Spleen (tissue), 11 donors: ENCODE measurements at regions not wholly inside any gene's neighbourhood (a gene's known extent, or its start where the extent isn't known, plus 50 kb on each side); places are given as distances from the start of the nearest gene placed in this dataset.
"Not testable (repeated sequence)": the region's sequence is repeated elsewhere in the genome, so short reads cannot be mapped to it uniquely, and the experiment has no call there.

Source experiments
- DNase-seq: peaks from one replicate; pipeline ENCODE4 v3.0.0-alpha.2; 2020
- H3K27ac ChIP-seq, 8 donors: fragments of 200-600 bp; sonication (generic) in 7 of 8; 1 replicate in 4 of 8; 2 replicates in 4 of 8; pipeline versions ENCODE4 v1.5.0 to v1.8.0; 2016 to 2021; ENCODE audit warnings: inconsistent platforms in 4 of 8, mild to moderate bottlenecking in 4 of 8, moderate library complexity in 1 of 8
- H3K27me3 ChIP-seq, 7 donors: fragments of 200-600 bp; sonication (generic) in 6 of 7; replicated peaks in 1 of 7; 1 replicate in 4 of 7; 2 replicates in 3 of 7; pipeline versions ENCODE4 v1.5.0 to v1.8.0; 2016 to 2021; ENCODE audit warnings: inconsistent platforms in 3 of 7, mild to moderate bottlenecking in 1 of 7
- H3K36me3 ChIP-seq, 6 donors: fragments of 200-600 bp; sonication (generic) in 5 of 6; 1 replicate in 4 of 6; 2 replicates in 2 of 6; pipeline versions ENCODE4 v1.5.0 to v1.8.0; 2016 to 2021; ENCODE audit warnings: inconsistent platforms in 2 of 6
- H3K4me1 ChIP-seq, 6 donors: fragments of 200-600 bp; sonication (generic) in 5 of 6; 1 replicate in 3 of 6; 2 replicates in 3 of 6; pipeline versions ENCODE4 v1.5.0 to v1.8.0; 2016 to 2021; ENCODE audit warnings: inconsistent platforms in 3 of 6
- H3K4me3 ChIP-seq, 8 donors: fragments of 200-600 bp; sonication (generic) in 7 of 8; 1 replicate in 4 of 8; 2 replicates in 4 of 8; pipeline versions ENCODE4 v1.5.0 to v1.8.0; 2016 to 2021; ENCODE audit warnings: inconsistent platforms in 4 of 8, mild to moderate bottlenecking in 4 of 8, moderate library complexity in 2 of 8
- H3K9me3 ChIP-seq, 8 donors: fragments of 200-600 bp; sonication (generic) in 7 of 8; 1 replicate in 4 of 8; 2 replicates in 4 of 8; pipeline versions ENCODE4 v1.5.0 to v1.8.0; 2016 to 2021; ENCODE audit warnings: inconsistent platforms in 4 of 8
- CTCF ChIP-seq, 11 experiments: fragments of 200-600 bp in 7 of 11; fragments of 450-650 bp in 4 of 11; sonication (generic) in 4 of 11; IDR thresholded peaks in 8 of 11; conservative IDR thresholded peaks in 3 of 11; 1 replicate in 7 of 11; 2 replicates in 4 of 11; pipeline versions ENCODE4 v1.4.0 to v1.8.0; 2016 to 2021; ENCODE audit warnings: antibody characterized with exemption in 11 of 11, inconsistent platforms in 4 of 11, mild to moderate bottlenecking in 1 of 11
- POLR2A ChIP-seq, 3 donors: fragments of 450-650 bp; IDR thresholded peaks; one replicate each; pipeline ENCODE4 v1.5.1; 2017; ENCODE audit warnings: antibody characterized with exemption in 3 of 3, mild to moderate bottlenecking in 1 of 3
- POLR2AphosphoS5 ChIP-seq, 3 donors: sonication (generic); formaldehyde crosslinking; IDR thresholded peaks; one replicate each; pipeline ENCODE4 v1.5.1; 2017; ENCODE audit warnings: antibody characterized with exemption in 3 of 3
- WGBS, 5 donors: extraction: QIAGEN DNeasy Blood & Tissue Kit in 3 of 5; methylation state at CpG; one replicate each; pipeline versions ENCODE4 v1.1.5 to v1.1.7; 2013 to 2018; 5-methylcytosine and 5-hydroxymethylcytosine counted together
- intact Hi-C: fragments of 100-400 bp; cut with DNase I; formaldehyde crosslinking; loops from one replicate; pipeline ENCODE4 v1.15.0; 2023; ENCODE audit warnings: low total_unique reads
- donor health status: healthy with polysubstance abuse.
- donor health status: DM: no; HTN: no; CAD: no; lungs with moderate emphysema.
- donor health status: DM: no; HTN: no; CAD: no.
- donor health status: Bipolar disorder and iron deficiency.
- donor health status: healthy.
- donor health status: DM: no; HTN: no; CAD: no.
- donor health status: DM: yes; HTN: yes; CAD: no.

DNA sequence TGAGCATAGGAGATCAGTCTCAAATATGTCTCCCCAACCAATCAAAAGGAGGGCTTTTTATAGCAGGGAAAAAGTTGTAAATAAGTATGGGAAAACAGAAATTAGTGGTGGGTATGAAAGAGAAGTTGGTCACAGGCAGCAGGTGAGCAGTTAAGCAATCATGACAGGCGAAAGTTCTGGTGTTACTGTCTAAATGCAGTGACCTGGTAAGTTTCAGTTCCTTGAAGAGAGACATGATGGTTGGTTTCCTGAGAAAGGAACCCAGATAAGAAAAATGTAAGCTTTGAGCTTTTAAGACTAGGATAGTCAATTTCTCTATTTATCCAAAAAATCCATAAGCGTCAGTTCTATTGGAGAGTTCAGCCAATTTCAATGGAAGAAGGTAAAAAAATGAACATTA is 466.2 kb upstream of the FLRT2 start:
- Histone ChIP-seq H3K27ac (no peak overlapping the region), H3K9me3 (peaks cover 0 to 7% (median 0%) of the 10 kb centered on the region in 8 donors), H3K4me1 (no peaks in the 10 kb centered on the region), H3K4me3 (no peak overlapping the region), H3K36me3 (no peaks in the 10 kb centered on the region), H3K27me3 (no peaks in the 10 kb centered on the region)
- intact Hi-C loops = no loop called here
- WGBS, 5 donors = 72 to 87% (median 83%) methylated on average over 2 of the region's 2 CpGs
- TF ChIP-seq CTCF (IDR thresholded peaks at IDR 0.05 in 8 of 11, conservative IDR thresholded peaks at IDR 0.05 in 3 of 11) (no peak), POLR2A (IDR thresholded peaks at IDR 0.05) (no peak), POLR2AphosphoS5 (IDR thresholded peaks at IDR 0.05) (no peak)
- DNase-seq = no peak

GRCh38 chr14:85071447-85071846 is 458.5 kb upstream of the FLRT2 start:
- H3K9me3 ChIP-seq = peaks cover 0 to 5% (median 0%) of the 10 kb centered on the region in 8 donors
- no peak overlapping the region for H3K27ac ChIP-seq
- no peak overlapping the region for H3K4me3 ChIP-seq
- TF ChIP-seq POLR2A (IDR thresholded peaks at IDR 0.05) (no peak), POLR2AphosphoS5 (IDR thresholded peaks at IDR 0.05) (no peak), CTCF (IDR thresholded peaks at IDR 0.05 in 8 of 11, conservative IDR thresholded peaks at IDR 0.05 in 3 of 11) (no peak)
- no peaks in the 10 kb centered on the region for H3K36me3 ChIP-seq
- H3K27me3 ChIP-seq = no peaks in the 10 kb centered on the region
- H3K4me1 ChIP-seq = no peaks in the 10 kb centered on the region
- DNase-seq = no peak
- 77 to 88% (median 79%) methylated on average over 6 of the region's 6 CpGs for WGBS, 5 donors
- intact Hi-C loops = no loop called here

- 56 to 93% (median 67%) methylated on average over 1 of the region's 1 CpG for WGBS, 5 donors
- Histone ChIP-seq H3K36me3 (no peaks in the 10 kb centered on the region), H3K27me3 (no peaks in the 10 kb centered on the region), H3K27ac (no peak overlapping the region), H3K9me3 (peaks cover 0 to 5% (median 0%) of the 10 kb centered on the region in 8 donors), H3K4me3 (no peak overlapping the region), H3K4me1 (no peaks in the 10 kb centered on the region)
- DNase-seq = no peak
- intact Hi-C loops = no loop called here
- no peak for TF ChIP-seq POLR2AphosphoS5 (IDR thresholded peaks at IDR 0.05)
- TF ChIP-seq POLR2A (IDR thresholded peaks at IDR 0.05) = no peak
- no peak for TF ChIP-seq CTCF (IDR thresholded peaks at IDR 0.05 in 8 of 11, conservative IDR thresholded peaks at IDR 0.05 in 3 of 11)
These were observed 455.0 kb upstream of the FLRT2 start for GRCh38 chr14:85074955-85075354.

GRCh38 chr14:85075694-85076476 is 454.1 kb upstream of the FLRT2 start:
- DNase-seq = no peak
- 91 to 96% (median 94%) methylated on average over 1 of the region's 1 CpG for WGBS, 5 donors
- no peak overlapping the region for H3K27ac ChIP-seq
- H3K4me1 ChIP-seq = no peaks in the 10 kb centered on the region
- H3K36me3 ChIP-seq = no peaks in the 10 kb centered on the region
- intact Hi-C loops = no loop called here
- H3K27me3 ChIP-seq = no peaks in the 10 kb centered on the region
- peaks cover 0 to 5% (median 0%) of the 10 kb centered on the region in 8 donors for H3K9me3 ChIP-seq
- H3K4me3 ChIP-seq = no peak overlapping the region
- TF ChIP-seq POLR2A (IDR thresholded peaks at IDR 0.05) (no peak), CTCF (IDR thresholded peaks at IDR 0.05 in 8 of 11, conservative IDR thresholded peaks at IDR 0.05 in 3 of 11) (no peak), POLR2AphosphoS5 (IDR thresholded peaks at IDR 0.05) (no peak)

DNA sequence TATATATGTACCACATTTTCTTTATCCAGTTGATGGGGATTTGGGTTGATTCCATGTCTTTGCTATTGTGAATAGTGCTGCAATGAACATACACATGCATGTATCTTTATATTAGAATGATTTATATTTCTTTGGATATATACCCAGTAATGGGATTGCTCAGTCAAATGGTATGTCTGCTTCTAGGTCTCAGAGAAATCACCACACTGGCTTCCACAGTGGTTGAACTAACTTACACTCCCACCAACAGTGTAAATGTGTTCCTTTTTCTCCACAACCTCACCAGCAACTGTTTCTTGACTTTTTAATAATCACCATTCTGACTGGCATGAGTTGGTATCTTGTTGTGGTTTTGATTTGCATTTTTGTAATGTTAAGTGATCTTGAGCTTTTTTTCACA is 452.2 kb upstream of the FLRT2 start:
- H3K36me3 ChIP-seq, H3K4me3 ChIP-seq, intact Hi-C loops, H3K27ac ChIP-seq, H3K4me1 ChIP-seq, H3K27me3 ChIP-seq, H3K9me3 ChIP-seq, DNase-seq: not testable (repeated sequence)
